SK-N-MC (cell line): ENCODE measurements at regions not wholly inside any gene's neighbourhood (a gene's known extent, or its start where the extent isn't known, plus 50 kb on each side); places are given as distances from the start of the nearest gene placed in this dataset.

Experiments
- DNase-seq: peaks from one replicate; pipeline ENCODE4 v3.0.0-alpha.2; 2011; ENCODE audit warnings: low read depth, low spot score
- H3K27ac ChIP-seq: fragments of 200-600 bp; sonication (generic); 2 replicates; pipeline ENCODE4 v1.5.1; 2016; ENCODE audit warnings: mixed run types
- H3K36me3 ChIP-seq: fragments of 200-600 bp; sonication (generic); 2 replicates; pipeline ENCODE4 v1.6.1; 2017; ENCODE audit warnings: antibody characterized with exemption, low read length, mixed read lengths; ENCODE audit not compliant: insufficient read depth
- H3K4me3 ChIP-seq: fragments of 200-600 bp; sonication (generic); 2 replicates; pipeline ENCODE4 v1.5.1; 2016
- H3K9ac ChIP-seq: fragments of 200-600 bp; sonication (generic); 2 replicates; pipeline ENCODE4 v1.8.0; 2017; ENCODE audit warnings: mixed run types, mixed read lengths; ENCODE audit not compliant: insufficient read length
- H3K9me3 ChIP-seq: fragments of 200-600 bp; sonication (generic); 2 replicates; pipeline ENCODE4 v1.6.1; 2017; ENCODE audit warnings: low read depth, mild to moderate bottlenecking, antibody characterized with exemption, low read length, moderate library complexity, mixed read lengths
- EZH2 ChIP-seq: fragments of 200-600 bp; sonication (generic); IDR thresholded peaks from one replicate; pipeline ENCODE4 v1.6.1; 2017; ENCODE audit warnings: antibody characterized with exemption
- FOXP2 ChIP-seq: optimal IDR thresholded peaks from 2 replicates; pipeline ENCODE3; 2011; ENCODE audit warnings: mild to moderate bottlenecking, moderate library complexity; ENCODE audit not compliant: insufficient read depth; ENCODE audit errors: extremely low read length, control extremely low read depth
- POLR2AphosphoS5 ChIP-seq: IDR thresholded peaks from 2 replicates; pipeline ENCODE4 v1.6.1; 2012; ENCODE audit warnings: mild to moderate bottlenecking, low read depth, low read length, borderline replicate concordance

DNA sequence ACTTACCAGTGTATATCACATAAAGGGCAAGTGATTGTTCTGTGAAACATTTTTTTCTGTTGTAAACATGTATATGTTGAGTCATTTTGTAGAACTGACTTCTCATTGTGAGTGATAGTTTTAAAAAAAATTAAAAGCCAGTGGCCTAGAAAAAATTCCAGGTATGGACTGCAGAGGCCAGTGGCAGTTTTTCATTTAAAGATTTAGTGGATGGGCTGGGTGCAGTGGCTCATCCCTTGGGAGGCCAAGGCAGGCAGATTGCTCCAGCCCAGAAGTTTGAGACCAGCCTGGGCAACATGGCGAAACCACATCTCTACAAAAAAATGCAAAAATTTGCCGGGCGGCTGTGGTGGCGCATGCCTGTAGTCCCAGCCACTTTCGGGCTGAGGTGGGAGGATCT lies 84.7 kb upstream of the MDM1 start:
- no peaks in the 10 kb centered on the region for H3K9me3 ChIP-seq
- TF ChIP-seq EZH2 = no peak
- TF ChIP-seq POLR2AphosphoS5 = no peak
- no peak for TF ChIP-seq FOXP2

DNA sequence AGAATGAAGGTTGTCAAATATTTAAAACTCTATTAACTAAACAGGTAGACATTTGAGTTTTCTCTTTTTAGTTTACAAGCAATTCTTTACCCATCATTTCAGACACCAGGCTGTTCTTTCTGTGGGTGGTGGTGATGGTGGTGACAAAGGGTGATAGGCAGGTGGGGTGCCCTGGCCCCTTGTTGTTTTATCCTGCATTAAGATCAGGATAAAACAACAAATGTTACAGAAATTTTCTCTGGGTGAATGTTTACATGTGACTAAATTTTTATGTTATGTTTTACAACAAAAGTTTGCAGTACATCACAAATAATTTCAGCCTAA lies 85.9 kb upstream of the MDM1 start:
- no peak for DNase-seq
- TF ChIP-seq FOXP2 (no peak), EZH2 (no peak), POLR2AphosphoS5 (no peak)
- Histone ChIP-seq H3K36me3 (no peaks in the 10 kb centered on the region), H3K4me3 (no peak overlapping the region), H3K27ac (no peak overlapping the region), H3K9ac (no peak overlapping the region), H3K9me3 (no peaks in the 10 kb centered on the region)

More for the DNA sequence above, 84.7 kb upstream of the MDM1 start:
- DNase-seq = no peak
- no peak overlapping the region for H3K4me3 ChIP-seq
- no peaks in the 10 kb centered on the region for H3K36me3 ChIP-seq
- no peak overlapping the region for H3K27ac ChIP-seq
- no peak overlapping the region for H3K9ac ChIP-seq

DNA sequence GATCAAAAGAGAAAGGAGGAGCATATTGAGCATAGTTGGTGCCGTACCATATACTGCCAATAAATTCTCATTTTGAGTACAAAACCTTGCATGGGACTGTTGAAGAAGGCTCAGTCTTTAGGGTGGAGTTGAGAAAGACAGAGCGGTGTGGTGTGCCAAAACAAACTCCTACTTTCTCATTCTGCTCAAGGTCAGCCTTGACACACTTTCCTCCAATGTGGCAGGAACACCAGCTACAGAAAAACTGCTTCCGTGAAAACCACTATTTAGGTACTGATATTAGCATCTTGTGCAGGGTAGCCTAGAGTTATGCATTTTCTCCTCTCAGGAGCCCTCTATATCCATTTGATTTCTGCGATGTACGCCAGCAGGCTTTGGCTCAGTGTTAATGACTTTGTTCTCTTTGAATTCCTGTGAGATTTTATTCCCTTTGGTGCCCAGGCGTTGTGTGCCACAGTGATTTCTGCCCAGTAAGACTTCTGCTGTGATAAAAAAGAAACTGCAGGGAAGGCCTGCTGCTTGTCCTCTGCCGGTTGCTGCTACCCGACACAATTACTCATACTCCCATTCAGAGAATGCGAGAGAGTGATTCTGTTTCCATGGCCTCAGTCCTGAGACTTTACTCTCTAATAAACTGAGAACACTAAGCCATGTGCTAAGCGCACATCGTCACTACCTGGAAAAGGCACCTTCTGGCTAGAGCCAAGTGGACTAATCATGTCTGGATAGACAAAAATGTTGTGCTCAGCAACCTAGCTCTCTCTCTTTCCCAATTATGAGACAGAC lies 88.3 kb upstream of the MDM1 start:
- H3K9me3 ChIP-seq = no peaks in the 10 kb centered on the region
- TF ChIP-seq POLR2AphosphoS5 = no peak
- TF ChIP-seq FOXP2 = no peak
- no peak for TF ChIP-seq EZH2
- H3K9ac ChIP-seq = no peak overlapping the region
- no peak overlapping the region for H3K4me3 ChIP-seq
- DNase-seq = no peak
- no peak overlapping the region for H3K27ac ChIP-seq
- H3K36me3 ChIP-seq = no peaks in the 10 kb centered on the region

DNA sequence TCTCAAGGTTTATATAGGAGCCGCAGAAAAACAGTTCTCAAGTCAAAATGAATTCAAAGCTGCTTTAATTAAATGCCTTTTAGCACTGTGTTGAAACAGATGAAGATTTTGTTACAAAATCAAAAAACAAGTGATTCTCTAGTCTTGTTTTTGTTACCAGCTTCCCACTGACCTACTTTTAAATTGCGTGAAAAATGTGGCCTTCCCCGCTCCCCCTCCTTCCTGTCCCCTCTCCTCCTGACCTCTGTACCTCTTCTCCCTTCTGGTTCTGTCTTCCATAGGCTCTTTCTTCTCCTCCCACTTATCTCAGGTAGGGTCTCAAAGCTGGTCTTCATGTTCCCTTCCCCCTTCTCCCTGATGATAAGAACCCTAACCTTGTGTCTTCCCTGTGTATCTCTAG lies 90.0 kb upstream of the MDM1 start:
- no peak overlapping the region for H3K4me3 ChIP-seq

DNA sequence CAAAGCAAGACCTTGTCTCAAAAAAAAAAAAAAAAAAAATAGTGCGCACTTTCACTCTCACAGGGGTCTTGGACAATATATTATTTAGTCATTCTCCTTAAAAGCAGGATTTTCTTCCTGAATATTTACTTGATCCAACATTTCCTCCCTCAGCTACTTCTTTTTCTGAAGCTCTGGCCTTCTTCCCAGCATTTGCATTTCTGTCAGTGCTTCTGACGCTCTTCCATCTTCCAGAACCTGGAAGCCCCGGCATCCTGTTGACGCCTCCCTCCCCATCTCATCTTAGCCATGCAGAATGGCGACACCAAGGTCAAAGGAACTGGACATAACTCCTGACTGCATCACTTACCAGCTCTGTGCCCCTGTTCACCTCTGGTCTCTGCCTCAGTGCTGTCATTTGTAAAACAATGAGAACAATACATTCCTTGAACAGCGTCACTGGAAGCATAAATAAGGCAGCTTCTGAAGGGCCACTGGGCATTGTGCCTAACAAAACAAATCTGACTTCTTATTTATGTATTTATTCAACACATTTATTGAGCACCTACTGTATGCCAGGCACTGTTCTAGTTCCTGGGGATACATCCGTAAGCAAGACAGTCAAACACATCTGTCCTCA lies 90.9 kb upstream of the MDM1 start:
- H3K9ac ChIP-seq = no peak overlapping the region
- no peak overlapping the region for H3K4me3 ChIP-seq
- no peaks in the 10 kb centered on the region for H3K36me3 ChIP-seq
- H3K27ac ChIP-seq = no peak overlapping the region
- no peak for DNase-seq
- H3K9me3 ChIP-seq = no peaks in the 10 kb centered on the region
- TF ChIP-seq POLR2AphosphoS5 (no peak), FOXP2 (no peak)

More for the DNA sequence above, 90.0 kb upstream of the MDM1 start:
- no peak for TF ChIP-seq EZH2
- no peak for TF ChIP-seq POLR2AphosphoS5
- TF ChIP-seq FOXP2 = no peak
- no peak overlapping the region for H3K27ac ChIP-seq
- H3K9me3 ChIP-seq = no peaks in the 10 kb centered on the region
- no peak for DNase-seq
- H3K9ac ChIP-seq = no peak overlapping the region
- H3K36me3 ChIP-seq = no peaks in the 10 kb centered on the region

GRCh38 chr12:68425998-68426397 lies 93.8 kb upstream of the MDM1 start:
- no peak overlapping the region for H3K4me3 ChIP-seq
- no peak for TF ChIP-seq POLR2AphosphoS5
- TF ChIP-seq FOXP2 = no peak
- no peak for TF ChIP-seq EZH2
- no peak overlapping the region for H3K27ac ChIP-seq
- no peak for DNase-seq
- H3K9ac ChIP-seq = no peak overlapping the region
- H3K36me3 ChIP-seq = no peaks in the 10 kb centered on the region
- H3K9me3 ChIP-seq = no peaks in the 10 kb centered on the region

DNA sequence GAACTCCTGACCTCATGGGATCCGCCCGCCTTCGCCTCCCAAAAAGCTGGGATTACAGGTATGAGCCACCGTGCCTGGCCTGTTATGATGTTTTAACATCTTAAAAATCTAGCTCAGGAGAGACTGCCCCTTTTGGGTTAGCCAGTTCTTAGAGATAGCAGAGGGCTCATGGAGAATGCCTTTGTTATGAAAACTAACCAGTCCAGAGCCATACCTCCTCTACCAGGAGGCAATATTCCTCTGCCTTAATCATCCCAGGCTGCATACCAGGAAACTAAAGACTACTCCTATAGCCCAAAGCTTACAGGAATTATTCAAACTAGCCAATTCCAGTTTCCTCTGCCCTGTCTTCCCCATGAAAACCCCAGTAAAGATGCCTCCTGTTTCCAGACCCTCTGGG lies 96.0 kb upstream of the MDM1 start:
- no peak for DNase-seq

DNA sequence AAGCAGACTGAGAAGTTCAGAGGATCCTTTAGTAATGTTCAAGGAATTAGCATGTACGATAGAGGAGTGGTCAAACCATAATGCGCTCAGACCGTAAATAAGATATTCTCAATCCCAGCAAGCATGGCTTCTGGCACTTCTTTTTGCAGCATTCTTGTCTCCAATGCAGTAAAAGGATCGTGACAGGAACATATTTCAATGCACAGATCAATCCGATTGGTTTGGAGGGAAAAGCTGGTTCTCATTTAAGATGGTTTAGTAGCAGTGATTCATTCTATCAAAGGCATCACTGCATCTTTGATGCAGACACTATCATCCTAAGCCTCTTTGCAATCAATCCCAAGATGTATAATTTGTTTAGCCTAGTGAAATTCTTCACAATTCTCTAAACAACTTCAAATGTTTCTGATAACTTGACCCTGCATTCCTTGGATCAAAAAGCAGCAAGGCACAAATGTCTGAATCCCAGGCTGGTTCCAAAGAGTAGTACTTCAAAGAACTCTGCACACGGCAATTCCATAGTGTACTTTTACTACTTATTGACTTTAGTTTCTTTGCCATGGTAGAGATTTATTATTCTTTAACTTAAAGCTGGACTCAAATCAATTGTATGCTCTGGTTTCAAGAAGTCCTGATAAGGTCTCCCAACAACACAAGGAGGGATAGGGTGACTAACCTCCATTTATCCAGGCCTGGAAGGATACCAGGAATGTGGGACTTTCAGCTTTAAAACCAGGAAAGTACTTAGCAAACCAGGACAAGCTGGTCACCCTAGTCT lies 96.8 kb upstream of the MDM1 start:
- Histone ChIP-seq H3K9me3 (no peaks in the 10 kb centered on the region), H3K36me3 (no peaks in the 10 kb centered on the region), H3K9ac (no peak overlapping the region), H3K4me3 (no peak overlapping the region), H3K27ac (no peak overlapping the region)
- no peak for DNase-seq
- no peak for TF ChIP-seq FOXP2
- TF ChIP-seq POLR2AphosphoS5 = no peak

More for the DNA sequence above, 96.0 kb upstream of the MDM1 start:
- Histone ChIP-seq H3K9me3 (no peaks in the 10 kb centered on the region), H3K27ac (no peak overlapping the region), H3K9ac (no peak overlapping the region), H3K36me3 (no peaks in the 10 kb centered on the region), H3K4me3 (no peak overlapping the region)
- TF ChIP-seq EZH2 = no peak
- no peak for TF ChIP-seq FOXP2
- TF ChIP-seq POLR2AphosphoS5 = no peak
